ENCODE measurements at regions not wholly inside any gene's neighbourhood (a gene's known extent, or its start where the extent isn't known, plus 50 kb on each side); places are given as distances from the start of the nearest gene placed in this dataset.

DNA sequence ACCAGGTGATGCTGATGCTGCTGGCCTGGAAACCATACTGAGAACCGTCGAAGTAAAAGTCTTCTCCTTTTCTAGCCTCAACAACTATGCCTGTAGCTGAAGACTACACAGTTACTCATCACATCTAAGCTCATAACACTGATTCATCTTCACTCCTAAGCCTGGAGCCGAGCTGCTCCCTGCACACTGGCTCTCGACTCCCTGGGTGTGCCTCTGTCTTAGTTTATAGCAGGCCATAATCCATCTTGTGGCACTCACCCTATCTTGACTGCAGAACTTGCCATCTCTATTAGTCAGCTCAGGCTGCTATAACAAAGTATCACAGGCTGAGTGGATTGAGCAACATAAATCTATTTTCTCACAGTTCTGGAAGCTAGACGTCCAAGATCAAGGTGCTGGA lies 191.0 kb downstream of the UNC5CL start:
- intact Hi-C loops (cut with DNase I; ENCODE audit: low total_unique reads) = loop anchor here (5.0 kb wide), 1 partner anchor 326 kb away; no protein-coding TSS in a partner anchor
- Histone ChIP-seq H3K27me3 (no peaks in the 10 kb centered on the region), H3K36me3 (peaks cover 4% of the 10 kb centered on the region), H3K4me1 (no peaks in the 10 kb centered on the region), H3K27ac (no peak overlapping the region), H3K9me3 (no peaks in the 10 kb centered on the region), H3K4me3 (no peak overlapping the region)
- TF ChIP-seq, protein P1, sequence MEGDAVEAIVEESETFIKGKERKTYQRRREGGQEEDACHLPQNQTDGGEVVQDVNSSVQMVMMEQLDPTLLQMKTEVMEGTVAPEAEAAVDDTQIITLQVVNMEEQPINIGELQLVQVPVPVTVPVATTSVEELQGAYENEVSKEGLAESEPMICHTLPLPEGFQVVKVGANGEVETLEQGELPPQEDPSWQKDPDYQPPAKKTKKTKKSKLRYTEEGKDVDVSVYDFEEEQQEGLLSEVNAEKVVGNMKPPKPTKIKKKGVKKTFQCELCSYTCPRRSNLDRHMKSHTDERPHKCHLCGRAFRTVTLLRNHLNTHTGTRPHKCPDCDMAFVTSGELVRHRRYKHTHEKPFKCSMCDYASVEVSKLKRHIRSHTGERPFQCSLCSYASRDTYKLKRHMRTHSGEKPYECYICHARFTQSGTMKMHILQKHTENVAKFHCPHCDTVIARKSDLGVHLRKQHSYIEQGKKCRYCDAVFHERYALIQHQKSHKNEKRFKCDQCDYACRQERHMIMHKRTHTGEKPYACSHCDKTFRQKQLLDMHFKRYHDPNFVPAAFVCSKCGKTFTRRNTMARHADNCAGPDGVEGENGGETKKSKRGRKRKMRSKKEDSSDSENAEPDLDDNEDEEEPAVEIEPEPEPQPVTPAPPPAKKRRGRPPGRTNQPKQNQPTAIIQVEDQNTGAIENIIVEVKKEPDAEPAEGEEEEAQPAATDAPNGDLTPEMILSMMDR (IDR thresholded peaks at IDR 0.05) = no peak
- TF ChIP-seq POLR2A (IDR thresholded peaks at IDR 0.05) (no peak), POLR2AphosphoS5 (IDR thresholded peaks at IDR 0.05) (no peak)
- DNase-seq (ENCODE audit: low spot score in 2 of 2) = no peak

GRCh38 chr6:40845553-40845952 lies 193.5 kb downstream of the UNC5CL start:
- Histone ChIP-seq H3K4me1 (no peaks in the 10 kb centered on the region), H3K27me3 (no peaks in the 10 kb centered on the region), H3K27ac (no peak overlapping the region), H3K4me3 (no peak overlapping the region), H3K9me3 (no peaks in the 10 kb centered on the region), H3K36me3 (no peaks in the 10 kb centered on the region)
- intact Hi-C loops (cut with DNase I; ENCODE audit: low total_unique reads) = loop anchor here (5.0 kb wide), 1 partner anchor 323 kb away; no protein-coding TSS in a partner anchor
- no peak for DNase-seq (ENCODE audit: low spot score in 2 of 2)
- TF ChIP-seq POLR2AphosphoS5 (IDR thresholded peaks at IDR 0.05) (no peak), POLR2A (IDR thresholded peaks at IDR 0.05) (no peak)
- TF ChIP-seq, protein P1 (IDR thresholded peaks at IDR 0.05) = peak in 1 of 3 donors; percentile 38

DNA sequence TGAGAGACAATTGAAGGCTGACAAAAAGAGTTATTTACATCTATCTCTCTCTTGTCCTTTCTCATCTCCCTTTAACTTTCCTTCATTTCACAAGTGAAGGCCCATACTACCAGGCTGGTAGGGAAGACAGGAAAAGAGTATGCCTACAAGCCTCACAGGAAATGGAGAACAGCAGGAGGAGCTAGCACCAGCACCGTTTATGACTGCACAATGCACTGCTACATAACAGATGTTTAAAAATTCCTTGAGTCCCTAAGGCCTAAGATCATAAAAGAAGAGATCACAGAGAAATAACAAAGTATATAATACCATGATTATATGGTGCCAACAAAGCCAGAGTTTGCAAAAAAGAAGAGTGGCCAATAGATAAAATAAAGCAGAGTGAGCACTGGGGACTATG lies 194.8 kb downstream of the UNC5CL start:
- H3K36me3 ChIP-seq = no peaks in the 10 kb centered on the region
- DNase-seq (ENCODE audit: low spot score in 2 of 2) = no peak
- intact Hi-C loops (cut with DNase I; ENCODE audit: low total_unique reads) = no loop called here
- H3K4me1 ChIP-seq = no peaks in the 10 kb centered on the region
- H3K9me3 ChIP-seq = no peaks in the 10 kb centered on the region
- H3K27me3 ChIP-seq = no peaks in the 10 kb centered on the region
- TF ChIP-seq POLR2A (IDR thresholded peaks at IDR 0.05) (no peak), POLR2AphosphoS5 (IDR thresholded peaks at IDR 0.05) (no peak)
- TF ChIP-seq, protein P1 (IDR thresholded peaks at IDR 0.05) = no peak
- no peak overlapping the region for H3K27ac ChIP-seq
- H3K4me3 ChIP-seq = no peak overlapping the region

- H3K4me3 ChIP-seq = no peak overlapping the region
- H3K27ac ChIP-seq = no peak overlapping the region
- H3K36me3 ChIP-seq = no peaks in the 10 kb centered on the region
- TF ChIP-seq POLR2A (IDR thresholded peaks at IDR 0.05) = no peak
- TF ChIP-seq, protein P1 (IDR thresholded peaks at IDR 0.05) = peak in 1 of 3 donors; percentile 8
- no peak for TF ChIP-seq POLR2AphosphoS5 (IDR thresholded peaks at IDR 0.05)
- no peaks in the 10 kb centered on the region for H3K27me3 ChIP-seq
- H3K4me1 ChIP-seq = no peaks in the 10 kb centered on the region
- DNase-seq (ENCODE audit: low spot score in 2 of 2) = no peak
- H3K9me3 ChIP-seq = no peaks in the 10 kb centered on the region
- intact Hi-C loops (cut with DNase I; ENCODE audit: low total_unique reads) = no loop called here
Observed at GRCh38 chr6:40841721-40842120, 197.3 kb downstream of the UNC5CL start.

DNA sequence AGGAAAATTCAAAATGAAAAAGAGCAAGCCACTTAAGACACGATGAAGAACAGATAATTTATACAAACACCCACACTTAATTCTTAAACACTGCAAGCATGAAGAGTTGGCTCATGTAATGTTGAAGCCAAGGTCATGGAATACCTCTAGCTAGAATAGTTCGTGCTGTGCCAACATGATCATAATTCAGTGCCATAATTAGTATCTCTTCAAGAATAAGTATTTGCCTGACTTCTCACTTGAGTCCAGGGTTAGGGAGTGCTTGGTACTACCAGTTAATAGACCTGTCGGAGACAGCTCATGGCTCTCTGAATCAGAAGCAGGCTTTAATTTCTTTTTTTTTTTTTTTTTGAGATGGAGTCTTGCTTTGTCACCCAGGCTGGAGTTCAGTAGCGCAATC lies 206.3 kb downstream of the UNC5CL start:
- Histone ChIP-seq H3K27ac (no peak overlapping the region), H3K27me3 (peaks cover 0 to 3% of the 10 kb centered on the region in 2 donors), H3K4me1 (no peaks in the 10 kb centered on the region), H3K9me3 (no peaks in the 10 kb centered on the region), H3K36me3 (no peaks in the 10 kb centered on the region), H3K4me3 (no peak overlapping the region)
- intact Hi-C loops (cut with DNase I; ENCODE audit: low total_unique reads) = loop anchor here (10.0 kb wide), 1 partner anchor 502 kb away; the partner anchor contains the start of gene NCR2
- no peak for TF ChIP-seq POLR2A (IDR thresholded peaks at IDR 0.05)
- TF ChIP-seq, protein P1 (IDR thresholded peaks at IDR 0.05) = no peak
- TF ChIP-seq POLR2AphosphoS5 (IDR thresholded peaks at IDR 0.05) = no peak
- DNase-seq (ENCODE audit: low spot score in 2 of 2) = no peak
